H7 (cell line): ENCODE measurements at regions not wholly inside any gene's neighbourhood (a gene's known extent, or its start where the extent isn't known, plus 50 kb on each side); places are given as distances from the start of the nearest gene placed in this dataset.

Experiments
- DNase-seq: peaks from one replicate; pipeline ENCODE4 v3.0.0; 2012
- H3K27me3 ChIP-seq: 2 replicates; pipeline ENCODE4 v1.6.0; 2011; ENCODE audit warnings: mild to moderate bottlenecking, low read length; ENCODE audit not compliant: control insufficient read depth, insufficient read depth
- H3K36me3 ChIP-seq: replicated peaks from 2 replicates; pipeline ENCODE4 v1.5.1; 2011; ENCODE audit warnings: low read length; ENCODE audit not compliant: control insufficient read depth, insufficient read depth
- H3K4me3 ChIP-seq: 2 replicates; pipeline ENCODE4 v1.5.1; 2011; ENCODE audit warnings: low read depth, mild to moderate bottlenecking, control low read depth, low read length, moderate library complexity; ENCODE audit not compliant: insufficient read depth

- H3K27me3 ChIP-seq, result no peaks in the 10 kb centered on the region; the same call in 1 of the 2 replicates
- DNase-seq, result no peak
- H3K4me3 ChIP-seq, result no peak overlapping the region
- no peaks in the 10 kb centered on the region for H3K36me3 ChIP-seq
Measured at GRCh38 chr16:14002416-14002990, 68.6 kb upstream of the MRTFB start.

- H3K36me3 ChIP-seq, result no peaks in the 10 kb centered on the region
- peak; percentile 75 for DNase-seq
- no peaks in the 10 kb centered on the region; the same call in 1 of the 2 replicates for H3K27me3 ChIP-seq
- H3K4me3 ChIP-seq, result peak overlapping the region; percentile 25
Measured at GRCh38 chr16:14003074-14003570, 68.0 kb upstream of the MRTFB start.

- no peaks in the 10 kb centered on the region; the same call in 1 of the 2 replicates for H3K27me3 ChIP-seq
- H3K4me3 ChIP-seq, result no peak overlapping the region
- DNase-seq, result no peak
- no peaks in the 10 kb centered on the region for H3K36me3 ChIP-seq
Measured at GRCh38 chr16:14004031-14004728, 66.9 kb upstream of the MRTFB start.

GRCh38 chr16:14004729-14005315 lies 66.3 kb upstream of the MRTFB start:
- Histone ChIP-seq H3K36me3 (no peaks in the 10 kb centered on the region), H3K4me3 (no peak overlapping the region), H3K27me3 (no peaks in the 10 kb centered on the region; the same call in 1 of the 2 replicates)
- DNase-seq, result no peak

GRCh38 chr16:14005335-14005734 lies 65.8 kb upstream of the MRTFB start:
- H3K27me3 ChIP-seq, result no peaks in the 10 kb centered on the region; the same call in 1 of the 2 replicates
- H3K4me3 ChIP-seq, result no peak overlapping the region
- DNase-seq, result no peak
- no peaks in the 10 kb centered on the region for H3K36me3 ChIP-seq

- no peak for DNase-seq
- Histone ChIP-seq H3K36me3 (no peaks in the 10 kb centered on the region), H3K27me3 (no peaks in the 10 kb centered on the region; the same call in 1 of the 2 replicates), H3K4me3 (no peak overlapping the region)
Measured at GRCh38 chr16:14007450-14007849, 63.7 kb upstream of the MRTFB start.

- no peaks in the 10 kb centered on the region for H3K36me3 ChIP-seq
- no peaks in the 10 kb centered on the region for H3K27me3 ChIP-seq
- no peak for DNase-seq
- H3K4me3 ChIP-seq, result no peak overlapping the region
Measured at GRCh38 chr16:14011001-14011400, 60.1 kb upstream of the MRTFB start.

- DNase-seq, result no peak
- H3K36me3 ChIP-seq, result no peaks in the 10 kb centered on the region
- H3K4me3 ChIP-seq, result no peak overlapping the region
- H3K27me3 ChIP-seq, result no peaks in the 10 kb centered on the region
Measured at GRCh38 chr16:14011846-14012245, 59.3 kb upstream of the MRTFB start.

- H3K4me3 ChIP-seq, result no peak overlapping the region
- no peaks in the 10 kb centered on the region for H3K27me3 ChIP-seq
- DNase-seq, result no peak
- H3K36me3 ChIP-seq, result no peaks in the 10 kb centered on the region
Measured at GRCh38 chr16:14013145-14013570, 58.0 kb upstream of the MRTFB start.

- no peaks in the 10 kb centered on the region for H3K36me3 ChIP-seq
- H3K27me3 ChIP-seq, result no peaks in the 10 kb centered on the region
- DNase-seq, result peak; percentile 24
- no peak overlapping the region for H3K4me3 ChIP-seq
Measured at GRCh38 chr16:14013571-14014283, 57.4 kb upstream of the MRTFB start.

- Histone ChIP-seq H3K36me3 (no peaks in the 10 kb centered on the region), H3K4me3 (no peak overlapping the region), H3K27me3 (no peaks in the 10 kb centered on the region)
- no peak for DNase-seq
Measured at GRCh38 chr16:14014284-14014625, 56.9 kb upstream of the MRTFB start.

GRCh38 chr16:14015033-14015432 lies 56.1 kb upstream of the MRTFB start:
- no peak for DNase-seq

GRCh38 chr16:14015461-14015860 lies 55.7 kb upstream of the MRTFB start:
- DNase-seq, result no peak
- H3K27me3 ChIP-seq, result no peaks in the 10 kb centered on the region
- H3K4me3 ChIP-seq, result no peak overlapping the region
- H3K36me3 ChIP-seq, result no peaks in the 10 kb centered on the region

More at GRCh38 chr16:14015033-14015432, 56.1 kb upstream of the MRTFB start:
- Histone ChIP-seq H3K27me3 (no peaks in the 10 kb centered on the region), H3K4me3 (no peak overlapping the region), H3K36me3 (no peaks in the 10 kb centered on the region)

GRCh38 chr16:14015948-14016347 lies 55.2 kb upstream of the MRTFB start:
- DNase-seq, result no peak
- Histone ChIP-seq H3K27me3 (no peaks in the 10 kb centered on the region), H3K4me3 (no peak overlapping the region), H3K36me3 (no peaks in the 10 kb centered on the region)
